ENCODE measurements at regions not wholly inside any gene's neighbourhood (a gene's known extent, or its start where the extent isn't known, plus 50 kb on each side); places are given as distances from the start of the nearest gene placed in this dataset.
"Not testable (repeated sequence)": the region's sequence is repeated elsewhere in the genome, so short reads cannot be mapped to it uniquely, and the experiment has no call there.

- no peak overlapping the region for H3K4me3 ChIP-seq (ENCODE audit: low read length)
- TF ChIP-seq CTCF (conservative IDR thresholded peaks at IDR 0.05; ENCODE audit: low read depth, low read length) = no peak
- no peak for DNase-seq (ENCODE audit: low read depth)
These were observed 460.0 kb upstream of the ZNF507 start for GRCh38 chr19:31885280-31885853.

- DNase-seq (ENCODE audit: low read depth) = no peak
- H3K4me3 ChIP-seq (ENCODE audit: low read length) = no peak overlapping the region
- TF ChIP-seq CTCF (conservative IDR thresholded peaks at IDR 0.05; ENCODE audit: low read depth, low read length) = no peak
These were observed 455.2 kb upstream of the ZNF507 start for GRCh38 chr19:31890230-31890629.

- TF ChIP-seq CTCF (conservative IDR thresholded peaks at IDR 0.05; ENCODE audit: low read depth, low read length) = no peak
- DNase-seq (ENCODE audit: low read depth) = no peak
- no peak overlapping the region for H3K4me3 ChIP-seq (ENCODE audit: low read length)
These were observed 453.4 kb upstream of the ZNF507 start for GRCh38 chr19:31892060-31892459.

- not testable (repeated sequence) for DNase-seq (ENCODE audit: low read depth); H3K4me3 ChIP-seq (ENCODE audit: low read length)
These were observed 451.9 kb upstream of the ZNF507 start for GRCh38 chr19:31893491-31893890.

GRCh38 chr19:31894451-31894850, 451.0 kb upstream of the ZNF507 start:
- no peak for TF ChIP-seq CTCF (conservative IDR thresholded peaks at IDR 0.05; ENCODE audit: low read depth, low read length)
- DNase-seq (ENCODE audit: low read depth) = no peak
- H3K4me3 ChIP-seq (ENCODE audit: low read length) = no peak overlapping the region

GRCh38 chr19:31897292-31897691, 448.1 kb upstream of the ZNF507 start:
- H3K4me3 ChIP-seq (ENCODE audit: low read length) = no peak overlapping the region
- no peak for TF ChIP-seq CTCF (conservative IDR thresholded peaks at IDR 0.05; ENCODE audit: low read depth, low read length)
- no peak for DNase-seq (ENCODE audit: low read depth)

- no peak for DNase-seq (ENCODE audit: low read depth)
- TF ChIP-seq CTCF (conservative IDR thresholded peaks at IDR 0.05; ENCODE audit: low read depth, low read length) = no peak
- H3K4me3 ChIP-seq (ENCODE audit: low read length) = no peak overlapping the region
These were observed 444.4 kb upstream of the ZNF507 start for GRCh38 chr19:31900991-31901390.

GRCh38 chr19:31902821-31903220, 442.6 kb upstream of the ZNF507 start:
- TF ChIP-seq CTCF (conservative IDR thresholded peaks at IDR 0.05; ENCODE audit: low read depth, low read length) = no peak
- no peak for DNase-seq (ENCODE audit: low read depth)
- no peak overlapping the region for H3K4me3 ChIP-seq (ENCODE audit: low read length)
